NB4 (cell line): ENCODE measurements at regions not wholly inside any gene's neighbourhood (a gene's known extent, or its start where the extent isn't known, plus 50 kb on each side); places are given as distances from the start of the nearest gene placed in this dataset.

Experiments used
- CTCF ChIP-seq: IDR thresholded peaks from one replicate; pipeline ENCODE4 v1.5.1; 2012; ENCODE audit warnings: low read depth, low read length
- MYC ChIP-seq: IDR thresholded peaks from 2 replicates; pipeline ENCODE4 v1.6.1; 2011; ENCODE audit warnings: low read depth, low read length

- TF ChIP-seq MYC = no peak
- no peak for TF ChIP-seq CTCF
Observed at GRCh38 chr18:42458226-42458625, 503.2 kb downstream of the PIK3C3 start.
